ENCODE measurements at regions not wholly inside any gene's neighbourhood (a gene's known extent, or its start where the extent isn't known, plus 50 kb on each side); places are given as distances from the start of the nearest gene placed in this dataset.

DNA sequence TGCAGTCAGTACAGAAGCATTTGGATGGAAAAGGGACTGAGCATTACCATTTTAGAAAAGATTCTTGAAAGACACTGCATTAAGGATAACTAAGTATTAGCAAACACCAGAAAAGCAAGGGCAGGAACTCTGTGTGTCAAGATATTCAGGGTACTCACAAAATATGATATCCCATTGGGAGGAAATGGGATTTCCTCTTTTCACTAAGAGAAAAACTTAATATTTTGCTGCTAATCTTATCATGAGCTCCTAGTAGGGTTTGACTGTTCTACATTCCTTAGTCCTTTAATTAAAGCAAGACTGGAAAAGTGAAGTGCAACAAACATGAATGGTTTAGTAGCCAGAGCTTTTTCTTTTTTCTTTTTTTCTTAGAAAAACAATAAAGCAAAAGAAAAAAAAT, 305.9 kb upstream of the ADGRL4 start:
- Histone ChIP-seq H3K4me2 (ENCODE audit: low read depth, low read length) (no peak overlapping the region), H3K9ac (ENCODE audit: insufficient read depth, low read depth, low read length) (no peak overlapping the region), H3K4me1 (ENCODE audit: insufficient read depth, low read length) (no peaks in the 10 kb centered on the region), H3K9me3 (ENCODE audit: low read length) (peaks cover 45% of the 10 kb centered on the region), H2AFZ (ENCODE audit: low read length) (no peak overlapping the region), H3K4me3 (replicated peaks in 1 of 3; ENCODE audit: insufficient read depth in 1 of 3, low read depth in 2 of 3, low read length in 3 of 3) (no peak overlapping the region), H3K27me3 (ENCODE audit: control insufficient read depth in 1 of 2, insufficient read depth in 2 of 2, low read length in 2 of 2) (no peaks in the 10 kb centered on the region), H4K20me1 (ENCODE audit: insufficient read depth, low read length) (no peaks in the 10 kb centered on the region), H3K36me3 (replicated peaks in 1 of 2; ENCODE audit: control insufficient read depth in 1 of 2, insufficient read depth in 2 of 2, low read length in 2 of 2) (no peaks in the 10 kb centered on the region), H3K79me2 (ENCODE audit: insufficient read depth, low read length) (no peaks in the 10 kb centered on the region), H3K27ac (ENCODE audit: extremely low read length, insufficient read depth, low read length) (no peak overlapping the region)
- ChIA-PET CTCF (ENCODE audit: low intra/inter-chr PET ratio, low total read pairs) (no interaction called here), POLR2A (no interaction called here)
- TF ChIP-seq ZBTB46 (CRISPR knock-in tag; IDR thresholded peaks at IDR 0.05; ENCODE audit: borderline replicate concordance) (no peak), ZBTB39 (CRISPR knock-in tag; IDR thresholded peaks at IDR 0.05) (no peak), FOSL1 (CRISPR knock-in tag; IDR thresholded peaks at IDR 0.05; ENCODE audit: borderline replicate concordance) (no peak), ZNF766 (CRISPR knock-in tag; IDR thresholded peaks at IDR 0.05; ENCODE audit: borderline replicate concordance) (no peak), RFX3 (CRISPR knock-in tag; IDR thresholded peaks at IDR 0.05) (no peak), HMG20A (CRISPR knock-in tag; IDR thresholded peaks at IDR 0.05; ENCODE audit: borderline replicate concordance) (no peak), HOXA9 (CRISPR knock-in tag; IDR thresholded peaks at IDR 0.05; ENCODE audit: borderline replicate concordance) (no peak), ZNF24 (IDR thresholded peaks at IDR 0.05) (no peak), JUNB (CRISPR knock-in tag; IDR thresholded peaks at IDR 0.05; ENCODE audit: borderline replicate concordance) (no peak), YEATS2 (CRISPR knock-in tag; IDR thresholded peaks at IDR 0.05; ENCODE audit: borderline replicate concordance) (no peak)
- TF ChIP-seq, protein P1, sequence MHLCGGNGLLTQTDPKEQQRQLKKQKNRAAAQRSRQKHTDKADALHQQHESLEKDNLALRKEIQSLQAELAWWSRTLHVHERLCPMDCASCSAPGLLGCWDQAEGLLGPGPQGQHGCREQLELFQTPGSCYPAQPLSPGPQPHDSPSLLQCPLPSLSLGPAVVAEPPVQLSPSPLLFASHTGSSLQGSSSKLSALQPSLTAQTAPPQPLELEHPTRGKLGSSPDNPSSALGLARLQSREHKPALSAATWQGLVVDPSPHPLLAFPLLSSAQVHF (CRISPR knock-in tag; IDR thresholded peaks at IDR 0.05), result no peak
- intact Hi-C loops (cut with micrococcal nuclease; ENCODE audit: unreplicated experiment) (no loop called here), in situ Hi-C loops (cut with HindIII; ENCODE audit: extremely low pct_ligation_motif_present, low pct_unique_long_range_greater_than_20kb) (no loop called here)
- FAIRE-seq (no peak), ATAC-seq (no peak), DNase-seq (ENCODE audit: low spot score) (no peak)
- no TSS peak for BruUV-seq (replicated peaks)

Data from HepG2 (cell line).